Pancreas (tissue), 10 donors: ENCODE measurements at regions not wholly inside any gene's neighbourhood (a gene's known extent, or its start where the extent isn't known, plus 50 kb on each side); places are given as distances from the start of the nearest gene placed in this dataset.

Experiments used
- ATAC-seq, 4 donors: fragments of 200-7000 bp; cut with Tn5 transposase; one replicate each; pipeline versions ENCODE4 v1.8.0 to v1.9.1; 2020; ENCODE audit warnings: mild to moderate bottlenecking in 4 of 4, moderate library complexity in 4 of 4
- DNase-seq, 6 donors: peaks; one replicate each; pipeline ENCODE4 v3.0.0-alpha.2; 2020
- FAIRE-seq: peaks from 2 replicates; lab custom pipeline; 2012; peaks lifted over from hg19 to GRCh38; lab: Jason Lieb, UNC
- H3K27ac ChIP-seq, 4 donors: fragments of 200-600 bp; sonication (generic); 1 replicate in 3 of 4; 2 replicates in 1 of 4; pipeline versions ENCODE4 v1.5.0 to v1.8.0; 2020
- H3K27me3 ChIP-seq, 4 donors: fragments of 200-600 bp; one replicate each; pipeline ENCODE4 v1.8.0; 2021
- H3K36me3 ChIP-seq, 3 donors: fragments of 200-600 bp; sonication (generic) in 1 of 3; one replicate each; pipeline versions ENCODE4 v1.5.0 to v1.8.0; 2020 to 2021
- H3K4me1 ChIP-seq, 3 donors: fragments of 200-600 bp; one replicate each; pipeline ENCODE4 v1.8.0; 2021
- H3K4me3 ChIP-seq, 4 donors: fragments of 200-600 bp; sonication (generic) in 2 of 4; one replicate each; pipeline versions ENCODE4 v1.5.0 to v1.8.0; 2020 to 2021
- H3K9me3 ChIP-seq, 4 donors: fragments of 200-600 bp; one replicate each; pipeline ENCODE4 v1.8.0; 2021
- WGBS, 2 donors: extraction: QIAGEN DNeasy Blood & Tissue Kit; methylation state at CpG; one replicate each; pipeline ENCODE4 v1.1.7; 2013; 5-methylcytosine and 5-hydroxymethylcytosine counted together
- intact Hi-C, 3 donors: fragments of 100-400 bp; cut with DNase I; formaldehyde crosslinking; loops; one replicate each; pipeline versions ENCODE4 v1.11.1 to v1.14.2; 2022
- TF ChIP-seq, protein P1 (sequence below), 4 donors: fragments of 200-600 bp; sonication (generic) in 3 of 4; IDR thresholded peaks; one replicate each; pipeline versions ENCODE4 v1.5.0 to v1.8.0; 2021; ENCODE audit warnings: antibody characterized with exemption in 4 of 4
- donor health status: healthy with polysubstance abuse.
- donor health status: DM: no; HTN: no; CAD: no; lungs with moderate emphysema.
- donor health status: DM: no; HTN: no; CAD: no.
- donor health status: control.
- donor health status: control.
- donor health status: Bipolar disorder and iron deficiency.
- donor health status: DM: yes; HTN: yes; CAD: no.
- donor health status: DM: no; HTN: no; CAD: no.
- donor health status: DM: no; HTN: no; CAD: no.
- donor health status: DM: yes; HTN: yes; CAD: no.

DNA sequence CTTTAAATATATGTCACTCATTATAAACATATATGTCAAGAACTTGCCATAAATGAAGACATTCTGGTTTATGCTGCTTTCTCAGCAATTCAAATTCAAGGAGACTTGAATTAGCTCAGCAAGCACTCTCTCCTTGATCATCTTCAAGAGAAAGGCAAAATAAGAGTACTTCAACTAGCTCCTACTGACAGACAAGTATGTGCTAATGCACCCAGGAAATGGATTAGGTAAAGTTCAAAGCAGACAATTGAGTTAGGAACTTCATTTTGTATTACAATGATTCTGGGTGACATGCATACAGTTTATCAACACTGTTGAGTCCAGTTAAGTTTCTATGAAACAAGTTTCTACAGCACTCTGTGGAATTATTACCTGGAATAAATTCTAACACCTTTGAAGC is 455.9 kb upstream of the USP15 start:
- ATAC-seq (no peak), DNase-seq (no peak), FAIRE-seq (no peak)
- no peak overlapping the region for H3K27ac ChIP-seq
- H3K36me3 ChIP-seq: no peaks in the 10 kb centered on the region
- no peaks in the 10 kb centered on the region for H3K9me3 ChIP-seq
- H3K4me3 ChIP-seq: no peak overlapping the region
- H3K27me3 ChIP-seq: no peaks in the 10 kb centered on the region
- intact Hi-C loops: no loop called here
- TF ChIP-seq, protein P1, sequence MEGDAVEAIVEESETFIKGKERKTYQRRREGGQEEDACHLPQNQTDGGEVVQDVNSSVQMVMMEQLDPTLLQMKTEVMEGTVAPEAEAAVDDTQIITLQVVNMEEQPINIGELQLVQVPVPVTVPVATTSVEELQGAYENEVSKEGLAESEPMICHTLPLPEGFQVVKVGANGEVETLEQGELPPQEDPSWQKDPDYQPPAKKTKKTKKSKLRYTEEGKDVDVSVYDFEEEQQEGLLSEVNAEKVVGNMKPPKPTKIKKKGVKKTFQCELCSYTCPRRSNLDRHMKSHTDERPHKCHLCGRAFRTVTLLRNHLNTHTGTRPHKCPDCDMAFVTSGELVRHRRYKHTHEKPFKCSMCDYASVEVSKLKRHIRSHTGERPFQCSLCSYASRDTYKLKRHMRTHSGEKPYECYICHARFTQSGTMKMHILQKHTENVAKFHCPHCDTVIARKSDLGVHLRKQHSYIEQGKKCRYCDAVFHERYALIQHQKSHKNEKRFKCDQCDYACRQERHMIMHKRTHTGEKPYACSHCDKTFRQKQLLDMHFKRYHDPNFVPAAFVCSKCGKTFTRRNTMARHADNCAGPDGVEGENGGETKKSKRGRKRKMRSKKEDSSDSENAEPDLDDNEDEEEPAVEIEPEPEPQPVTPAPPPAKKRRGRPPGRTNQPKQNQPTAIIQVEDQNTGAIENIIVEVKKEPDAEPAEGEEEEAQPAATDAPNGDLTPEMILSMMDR (IDR thresholded peaks at IDR 0.05): no peak
- no peaks in the 10 kb centered on the region for H3K4me1 ChIP-seq

DNA sequence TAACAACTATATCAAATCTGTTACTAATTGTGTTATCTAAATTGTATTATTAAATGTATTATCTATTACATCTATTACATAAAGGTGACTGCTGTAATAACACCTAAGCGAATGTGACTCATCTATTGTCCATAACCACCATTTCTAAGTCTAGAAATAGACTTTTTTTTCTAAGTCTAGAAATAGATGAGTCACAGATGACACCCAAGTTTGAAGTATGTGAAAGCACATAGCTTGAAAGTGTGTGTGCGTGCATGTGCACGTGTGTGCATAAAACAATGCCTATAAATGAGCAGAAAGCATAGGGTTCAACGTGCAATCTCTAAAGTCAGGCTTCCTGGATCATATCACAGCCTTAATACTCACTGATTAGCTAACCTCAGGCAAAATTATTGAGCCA is 451.3 kb upstream of the USP15 start:
- Histone ChIP-seq H3K4me1 (no peaks in the 10 kb centered on the region), H3K27ac (no peak overlapping the region), H3K4me3 (no peak overlapping the region), H3K27me3 (no peaks in the 10 kb centered on the region), H3K9me3 (no peaks in the 10 kb centered on the region), H3K36me3 (no peaks in the 10 kb centered on the region)
- intact Hi-C loops: no loop called here
- DNase-seq (no peak), FAIRE-seq (no peak), ATAC-seq (no peak)
- WGBS, 2 donors: 68 to 80% methylated on average over 4 of the region's 4 CpGs
- TF ChIP-seq, protein P1 (IDR thresholded peaks at IDR 0.05): no peak

DNA sequence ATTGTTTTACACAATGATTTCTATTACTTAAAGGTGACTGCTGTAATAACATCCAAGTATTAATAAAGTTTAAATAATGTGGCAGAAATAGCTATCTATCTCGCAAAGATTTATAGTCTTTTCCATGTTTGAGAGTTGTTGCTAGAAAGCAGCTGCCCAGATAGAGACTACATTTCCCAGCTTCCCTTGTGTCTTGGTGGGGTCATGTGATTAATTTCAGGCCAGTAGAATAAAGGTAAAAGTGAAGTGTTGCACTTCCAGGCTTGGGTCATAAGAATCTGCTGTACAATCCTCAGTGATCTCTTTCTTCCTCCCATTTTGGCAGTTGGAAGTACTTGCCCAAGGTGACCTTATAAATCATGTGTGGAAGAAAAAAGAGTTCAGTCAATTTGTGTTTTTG is 449.7 kb upstream of the USP15 start:
- DNase-seq: no peak
- no peak overlapping the region for H3K27ac ChIP-seq
- FAIRE-seq: no peak
- no peaks in the 10 kb centered on the region for H3K9me3 ChIP-seq
- H3K4me3 ChIP-seq: no peak overlapping the region
- H3K36me3 ChIP-seq: no peaks in the 10 kb centered on the region
- 82 to 88% methylated on average over 1 of the region's 1 CpG for WGBS, 2 donors
- TF ChIP-seq, protein P1 (IDR thresholded peaks at IDR 0.05): no peak
- ATAC-seq: no peak
- H3K27me3 ChIP-seq: no peaks in the 10 kb centered on the region
- intact Hi-C loops: no loop called here
- H3K4me1 ChIP-seq: no peaks in the 10 kb centered on the region

DNA sequence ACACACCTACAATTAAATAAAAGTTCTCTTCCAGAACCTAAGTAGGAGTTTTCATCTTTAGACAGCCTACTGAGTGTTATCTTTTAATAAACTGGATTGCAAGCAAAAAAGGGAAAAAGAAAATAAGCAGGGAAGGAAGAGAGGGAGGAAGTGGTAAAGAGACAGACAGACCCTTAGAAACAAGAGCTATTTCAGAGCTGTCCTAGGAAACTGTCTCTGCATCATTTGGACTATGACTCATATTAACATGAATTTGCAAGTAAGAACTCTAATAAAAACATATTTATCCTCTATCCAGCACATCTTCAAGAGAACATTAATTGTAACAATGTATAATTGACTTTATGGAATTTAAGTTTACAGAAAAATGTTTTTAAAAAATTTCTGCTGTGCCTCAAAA is 438.8 kb upstream of the USP15 start:
- intact Hi-C loops: no loop called here
- Histone ChIP-seq H3K36me3 (no peaks in the 10 kb centered on the region), H3K27me3 (no peaks in the 10 kb centered on the region), H3K4me3 (no peak overlapping the region), H3K27ac (no peak overlapping the region), H3K4me1 (no peaks in the 10 kb centered on the region), H3K9me3 (no peaks in the 10 kb centered on the region)
- TF ChIP-seq, protein P1 (IDR thresholded peaks at IDR 0.05): no peak
- DNase-seq: no peak
- ATAC-seq: no peak
- no peak for FAIRE-seq

DNA sequence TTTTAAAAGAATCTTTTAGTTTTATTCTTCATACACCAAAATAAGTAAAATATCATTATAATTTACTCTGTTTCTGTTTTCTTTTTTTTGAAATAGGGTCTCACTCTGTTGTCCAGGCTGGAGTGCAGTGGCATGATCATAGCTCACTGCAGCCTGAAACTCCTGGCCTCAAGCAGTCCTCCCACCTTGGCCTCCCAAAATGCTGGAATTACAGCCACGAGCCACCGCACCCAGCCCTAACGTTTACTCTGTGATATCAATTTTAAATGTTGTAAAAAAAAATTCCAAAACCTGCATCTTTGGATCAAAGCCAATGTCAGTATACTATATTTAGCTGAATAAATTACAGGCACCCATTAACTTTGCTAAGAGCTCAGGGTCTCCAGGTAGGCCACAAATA is 437.1 kb upstream of the USP15 start:
- no peak for FAIRE-seq
- 52 to 64% methylated on average over 3 of the region's 3 CpGs for WGBS, 2 donors

More for the DNA sequence above, 437.1 kb upstream of the USP15 start:
- H3K36me3 ChIP-seq: no peaks in the 10 kb centered on the region
- DNase-seq: no peak
- no peaks in the 10 kb centered on the region for H3K9me3 ChIP-seq
- H3K4me3 ChIP-seq: no peak overlapping the region
- H3K27ac ChIP-seq: no peak overlapping the region
- H3K27me3 ChIP-seq: no peaks in the 10 kb centered on the region
- TF ChIP-seq, protein P1 (IDR thresholded peaks at IDR 0.05): no peak
- ATAC-seq: no peak
- no peaks in the 10 kb centered on the region for H3K4me1 ChIP-seq
- intact Hi-C loops: no loop called here
